HG03097 (cell line): ENCODE measurements at regions not wholly inside any gene's neighbourhood (a gene's known extent, or its start where the extent isn't known, plus 50 kb on each side); places are given as distances from the start of the nearest gene placed in this dataset.
"Not testable (repeated sequence)": the region's sequence is repeated elsewhere in the genome, so short reads cannot be mapped to it uniquely, and the experiment has no call there.

Source experiments
- ATAC-seq: cut with Tn5 transposase; IDR thresholded peaks from one replicate; pipeline ENCODE4 v1.9.1; 2021; ENCODE audit not compliant: unreplicated experiment, low FRiP score

DNA sequence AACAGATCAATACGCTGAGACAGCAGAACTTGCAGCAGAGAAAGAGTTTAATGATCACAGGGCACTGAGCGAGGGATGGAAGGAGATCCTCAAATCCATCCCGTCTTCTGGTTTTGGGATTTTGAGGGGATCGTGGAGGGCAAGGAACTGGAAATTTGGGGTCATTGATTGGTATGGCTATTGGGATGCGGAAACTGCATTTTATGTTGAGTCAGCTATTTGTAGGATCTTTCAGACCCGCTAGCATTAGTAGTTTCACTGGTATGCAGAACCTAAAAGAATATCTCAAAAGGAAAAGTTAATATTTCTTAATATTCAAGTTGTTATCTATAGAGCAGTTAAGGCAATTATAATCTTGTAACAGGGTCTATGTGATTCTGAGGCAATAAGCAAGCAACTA, 771.7 kb upstream of the CTNND2 start:
- no peak for ATAC-seq

DNA sequence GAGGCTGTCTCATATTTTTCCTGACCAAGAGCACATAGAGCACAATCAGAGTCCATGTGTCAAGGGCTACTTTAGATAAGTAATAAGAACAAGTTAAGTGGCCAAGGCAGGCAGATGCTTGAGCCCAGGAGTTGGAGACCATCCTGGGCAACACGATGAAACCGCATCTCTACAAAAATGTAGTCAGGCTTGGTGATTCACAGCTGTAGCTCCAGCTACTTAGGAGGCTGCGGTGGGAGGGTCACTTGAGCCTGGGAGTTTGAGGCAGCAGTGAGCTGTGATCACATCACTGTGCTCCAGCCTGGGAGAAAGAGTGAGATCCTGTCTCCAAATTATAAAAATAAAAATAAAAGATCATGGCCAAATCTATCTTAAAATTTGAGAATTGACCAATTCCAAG, 767.9 kb upstream of the CTNND2 start:
- ATAC-seq = no peak

DNA sequence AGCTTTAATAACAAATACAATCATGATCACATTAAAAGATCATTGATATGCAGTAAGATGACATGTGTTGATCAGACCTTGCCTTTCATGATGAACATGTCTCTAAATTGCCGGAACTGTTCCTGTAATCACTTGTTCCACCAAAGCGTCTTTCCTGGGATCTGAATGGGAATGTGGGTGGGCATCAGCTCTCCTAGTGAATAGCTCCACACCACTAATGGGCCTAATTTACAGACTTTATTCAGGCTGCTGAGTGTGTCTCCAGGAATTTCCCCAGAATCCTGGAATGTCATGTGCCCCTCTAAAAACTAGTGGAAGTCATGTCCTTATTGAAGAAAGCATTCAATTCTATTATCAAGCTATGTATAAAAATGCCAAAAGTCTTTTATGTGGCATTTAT, 765.1 kb upstream of the CTNND2 start:
- no peak for ATAC-seq

DNA sequence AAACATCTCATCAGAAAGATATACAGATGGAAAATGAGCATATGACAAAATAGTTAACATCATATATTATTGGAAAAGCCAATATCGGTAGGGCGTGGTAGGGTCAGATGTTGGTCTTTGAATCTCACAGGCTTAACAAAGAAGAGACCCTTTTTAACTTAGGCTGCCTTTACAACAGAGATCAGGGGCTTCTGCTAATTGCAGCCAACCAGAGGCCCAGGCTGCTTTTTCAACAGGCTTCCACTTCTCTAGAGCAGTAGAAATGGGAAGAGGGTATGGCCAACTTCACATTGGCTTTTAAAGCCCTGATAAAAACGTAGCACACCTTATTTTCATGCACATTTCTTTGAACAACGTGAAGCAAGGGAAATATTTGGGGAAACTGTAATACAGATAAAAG, 764.3 kb upstream of the CTNND2 start:
- no peak for ATAC-seq

DNA sequence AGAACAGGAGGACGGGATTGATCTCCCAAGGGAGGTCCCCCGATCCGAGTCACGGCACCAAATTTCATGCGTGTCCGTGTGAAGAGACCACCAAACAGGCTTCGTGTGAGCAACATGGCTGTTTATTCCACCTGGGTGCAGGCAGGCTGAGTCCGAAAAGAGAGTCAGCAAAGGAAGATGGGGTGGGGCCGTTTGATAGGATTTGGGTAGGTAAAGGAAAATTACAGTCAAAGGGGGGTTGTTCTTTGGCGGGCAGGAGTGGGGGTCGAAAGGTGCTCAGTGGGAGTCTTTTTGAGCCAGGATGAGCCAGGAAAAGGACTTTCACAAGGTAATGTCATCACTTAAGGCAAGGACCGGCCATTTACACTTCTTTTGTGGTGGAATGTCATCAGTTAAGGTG, 763.6 kb upstream of the CTNND2 start:
- not testable (repeated sequence) for ATAC-seq

DNA sequence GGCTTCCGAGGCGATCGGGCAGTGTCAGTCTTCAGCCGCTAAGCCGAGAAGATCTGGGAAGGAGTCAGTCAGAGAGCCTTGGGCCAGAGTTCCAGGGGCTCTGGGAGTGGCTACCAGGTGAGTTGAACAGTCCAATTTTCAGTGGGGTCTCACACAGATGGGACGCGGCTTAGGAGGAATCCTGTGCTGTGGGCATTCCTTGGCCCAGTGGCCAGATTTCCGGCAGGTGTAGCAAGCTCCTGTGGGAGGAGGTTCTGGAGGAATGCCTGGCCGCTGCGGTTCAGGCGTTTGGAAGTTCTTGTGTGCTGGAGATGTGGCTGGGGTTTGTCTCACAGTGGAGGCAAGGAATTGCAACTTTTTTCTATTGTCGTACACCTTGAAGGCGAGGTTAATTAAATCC, 761.5 kb upstream of the CTNND2 start:
- not testable (repeated sequence) for ATAC-seq

DNA sequence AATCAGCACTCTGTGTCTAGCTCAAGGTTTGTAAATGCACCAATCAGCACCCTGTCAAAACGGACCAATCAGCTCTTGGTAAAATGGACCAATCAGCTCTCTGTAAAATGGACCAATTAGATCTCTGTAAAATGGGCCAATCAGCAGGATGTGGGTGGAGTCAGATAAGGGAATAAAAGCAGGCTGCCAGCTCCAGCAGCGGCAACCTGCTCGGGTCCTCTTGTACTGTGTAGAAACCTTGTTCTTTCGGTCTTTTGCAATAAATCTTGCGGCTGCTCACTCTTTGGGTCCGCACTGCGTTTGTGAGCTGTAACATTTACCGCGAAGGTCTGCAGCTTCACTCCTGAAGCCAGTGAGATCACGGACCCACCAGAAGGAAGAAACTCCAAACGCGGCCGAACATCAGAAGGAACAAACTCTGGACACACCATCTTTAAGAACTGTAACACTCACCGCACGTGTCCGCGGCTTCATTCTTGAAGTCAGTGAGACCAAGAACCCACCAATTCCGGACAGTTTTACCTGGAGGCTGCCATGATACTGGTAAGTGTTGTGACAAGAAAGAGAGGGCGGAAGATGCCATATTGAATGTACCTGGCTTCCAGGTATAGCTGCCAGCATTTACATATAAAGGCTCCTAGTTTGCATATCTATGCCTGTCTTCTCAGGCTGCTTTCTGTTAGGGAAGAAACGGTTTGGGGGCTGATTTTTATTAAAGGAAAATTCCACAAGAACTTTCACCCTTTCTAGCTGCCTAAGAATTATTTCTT, 758.5 kb upstream of the CTNND2 start:
- no peak for ATAC-seq

DNA sequence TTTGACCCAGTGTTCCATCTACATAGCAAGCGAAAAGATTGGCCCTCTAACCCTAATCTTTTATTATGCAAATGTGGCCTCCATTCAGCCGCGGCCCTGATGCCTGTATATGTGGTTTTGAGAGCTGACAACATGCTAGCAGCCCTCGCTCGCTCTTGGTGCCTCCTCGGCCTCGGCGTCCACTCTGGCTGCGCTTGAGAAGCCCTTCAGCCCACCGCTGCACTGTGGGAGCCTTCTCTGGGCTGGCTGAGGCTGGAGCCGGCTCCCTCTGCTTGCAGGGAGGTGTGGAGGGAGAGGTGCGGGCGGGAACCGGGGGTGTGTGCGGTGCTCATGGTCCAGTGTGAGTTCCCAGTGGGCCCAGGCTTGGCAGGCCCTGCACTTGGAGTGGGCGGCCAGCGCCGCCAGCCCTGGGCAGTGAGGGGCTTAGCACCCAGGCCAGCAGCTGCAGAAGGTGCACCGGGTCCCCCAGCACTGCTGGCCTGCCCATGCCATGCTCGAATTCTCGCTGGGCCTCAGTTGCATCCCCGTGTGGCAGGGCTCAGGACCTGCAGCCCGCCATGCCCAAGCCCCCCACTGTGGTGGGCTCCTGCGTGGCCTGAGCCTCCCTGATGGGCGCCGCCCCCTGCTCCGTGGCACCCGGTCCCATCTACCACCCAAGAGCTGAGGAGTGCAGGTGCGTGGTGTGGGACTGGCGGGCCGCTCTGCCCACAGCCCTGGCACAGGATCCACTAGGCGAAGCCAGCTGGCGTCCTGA, 757.5 kb upstream of the CTNND2 start:
- no peak for ATAC-seq

DNA sequence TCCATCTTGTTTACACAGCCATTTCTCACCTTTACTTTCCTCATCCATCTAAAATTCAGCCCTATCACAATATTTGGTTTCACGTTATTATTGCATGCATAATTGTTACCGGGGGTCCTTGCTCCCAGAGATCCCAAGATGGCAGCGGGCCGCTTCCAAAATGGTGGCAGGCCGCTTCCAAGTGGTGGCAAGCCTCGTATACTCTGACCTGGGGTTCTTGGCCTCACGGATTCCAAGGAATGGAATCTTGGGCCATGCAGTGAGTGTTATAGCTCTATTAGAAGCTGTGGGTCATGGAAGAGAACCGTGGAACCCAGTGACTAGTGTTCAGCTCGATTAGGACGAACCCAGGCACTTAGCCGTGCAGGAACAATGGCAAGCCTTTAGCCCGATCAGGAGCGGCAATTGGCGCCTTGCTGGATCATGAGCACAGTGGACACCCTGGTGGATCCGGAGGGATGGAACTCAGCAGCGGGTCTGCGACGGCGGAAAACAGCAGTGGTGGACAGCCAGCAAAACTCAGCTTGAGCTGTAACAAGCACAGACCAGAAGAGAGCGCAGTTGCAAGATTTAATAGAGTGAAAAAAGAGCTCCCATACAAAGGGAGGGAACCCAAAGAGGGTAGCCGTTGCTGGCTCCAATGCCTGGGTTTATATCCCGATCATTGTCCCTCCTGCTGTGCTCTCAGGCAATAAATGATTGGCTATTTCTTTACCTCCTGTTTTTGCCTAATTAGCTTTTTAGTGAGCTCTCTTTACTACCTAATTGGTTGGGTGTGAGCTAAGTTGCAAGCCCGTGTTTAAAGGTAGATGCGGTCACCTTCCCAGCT, 756.2 kb upstream of the CTNND2 start:
- not testable (repeated sequence) for ATAC-seq

DNA sequence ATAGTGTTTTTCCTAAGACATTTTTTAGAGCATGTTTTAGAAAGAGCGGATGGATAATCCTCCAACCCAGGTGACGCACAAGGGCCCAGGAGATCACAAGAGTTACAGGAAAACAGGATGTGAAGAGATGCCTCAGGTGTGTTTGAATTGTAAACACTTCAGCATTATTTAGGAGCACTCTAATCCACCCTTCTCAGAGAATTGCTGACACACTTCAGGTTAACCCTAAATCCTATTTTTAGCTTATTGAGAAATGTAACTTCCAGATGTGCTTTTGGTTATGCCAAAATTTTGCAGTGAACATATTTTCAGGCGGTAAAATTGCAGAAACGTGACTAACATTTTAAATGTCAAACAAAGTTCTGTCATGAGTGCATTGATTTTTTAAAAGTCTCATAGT, 755.4 kb upstream of the CTNND2 start:
- ATAC-seq = no peak

DNA sequence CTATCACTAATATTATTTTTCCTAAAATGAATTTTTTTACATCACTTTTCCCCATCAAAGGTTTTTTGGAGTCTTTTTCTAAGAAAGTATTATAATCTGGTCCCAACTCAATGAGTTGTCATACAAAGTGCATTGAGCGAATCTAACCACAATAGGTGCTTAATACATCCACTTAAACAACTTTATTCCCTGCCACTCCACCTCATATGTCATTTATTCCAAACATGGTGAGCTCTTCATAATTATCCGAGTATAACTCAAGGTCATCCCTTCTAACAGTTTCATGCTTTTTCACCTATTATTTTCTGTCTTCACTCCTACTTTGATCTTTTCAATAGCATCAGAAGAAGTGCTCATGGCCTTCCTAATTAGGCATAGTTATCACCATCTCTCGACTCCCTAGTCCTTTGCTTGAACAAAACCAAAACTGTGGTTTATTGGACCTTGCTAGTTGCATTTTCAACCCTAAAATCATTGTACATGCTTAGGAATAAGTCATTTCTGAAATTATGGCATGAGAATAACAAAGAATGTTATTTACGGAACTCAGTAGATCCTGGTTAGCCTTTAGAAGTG, 754.7 kb upstream of the CTNND2 start:
- ATAC-seq = no peak

DNA sequence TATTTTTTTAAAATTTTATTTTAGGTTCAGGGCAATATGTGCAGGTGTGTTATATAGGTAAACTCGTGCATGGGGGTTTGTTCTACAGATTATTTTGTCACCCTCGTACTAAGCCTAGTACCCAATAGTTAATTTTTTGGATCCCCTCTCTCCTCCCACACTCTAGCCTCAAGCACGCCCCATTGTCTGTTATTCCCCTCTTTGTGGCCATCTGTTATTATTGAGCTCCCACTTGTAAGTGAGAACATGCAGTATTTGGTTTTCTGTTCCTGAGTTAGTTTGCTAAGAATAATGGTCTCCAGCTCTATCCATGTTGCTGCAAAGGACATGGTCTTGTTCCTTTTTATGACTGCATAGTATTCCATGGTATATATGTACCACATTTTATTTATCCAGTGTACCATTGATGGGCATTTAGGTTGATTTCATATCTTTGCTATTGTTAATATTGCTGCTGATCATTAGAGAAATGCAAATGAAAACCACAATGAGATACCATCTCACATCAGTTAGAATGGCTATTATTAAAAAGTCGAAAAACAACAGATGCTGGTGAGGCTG, 753.7 kb upstream of the CTNND2 start:
- ATAC-seq = not testable (repeated sequence)

DNA sequence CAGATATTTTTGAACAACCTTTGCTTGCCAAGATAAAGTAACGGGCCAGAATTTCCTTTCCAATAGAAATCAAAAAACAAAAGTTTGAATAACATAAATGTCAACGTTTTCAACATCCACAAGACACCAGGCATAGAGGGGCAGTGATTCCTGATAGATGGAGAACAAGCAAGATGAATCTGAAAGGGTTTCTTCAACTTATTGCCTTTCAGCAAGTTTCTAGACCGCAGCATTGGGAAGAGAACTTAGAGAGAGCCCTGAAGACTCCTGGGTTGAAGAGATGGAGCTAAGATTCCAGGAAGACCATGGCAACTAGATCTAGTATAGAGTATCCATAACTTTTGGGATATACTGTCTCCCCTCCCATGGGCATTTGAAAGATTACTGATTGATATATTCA, 751.4 kb upstream of the CTNND2 start:
- ATAC-seq = no peak

DNA sequence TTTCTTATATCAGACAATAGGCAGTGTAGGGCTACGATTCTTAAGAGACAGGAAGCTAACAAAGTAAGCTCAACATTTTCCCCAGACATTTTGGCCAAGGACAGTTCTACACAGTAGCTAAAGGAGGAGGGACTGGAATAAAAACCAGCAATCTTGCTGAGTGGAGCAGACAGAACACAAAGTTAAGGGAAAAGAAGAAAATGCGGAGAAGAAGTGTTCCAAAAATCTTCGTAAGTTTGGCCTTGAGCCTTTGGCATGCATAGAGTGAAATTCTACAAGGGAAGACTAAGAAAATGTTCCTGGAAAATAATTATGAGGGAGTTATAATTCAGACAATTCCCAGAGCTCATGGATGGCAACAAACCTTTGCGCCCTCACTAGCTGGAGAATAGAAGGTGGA, 748.0 kb upstream of the CTNND2 start:
- ATAC-seq = no peak

DNA sequence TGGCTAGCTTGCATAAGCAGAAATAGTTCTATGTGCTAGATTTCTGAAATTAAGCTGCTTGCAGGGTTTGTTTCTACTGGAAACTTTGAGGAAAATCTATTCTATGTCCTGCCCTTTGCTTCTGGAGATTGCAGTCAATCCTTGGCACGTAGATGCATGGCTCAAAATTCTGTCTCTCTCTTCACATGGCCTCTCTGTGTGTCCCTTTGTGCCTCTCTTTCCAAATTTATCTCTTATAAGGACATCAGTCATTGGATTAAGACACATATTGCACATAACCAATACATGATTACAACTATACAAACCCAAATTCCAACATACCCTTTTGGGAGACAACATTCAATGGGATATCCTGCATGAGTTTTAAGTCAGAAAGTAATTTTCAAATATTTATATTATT, 744.3 kb upstream of the CTNND2 start:
- no peak for ATAC-seq

DNA sequence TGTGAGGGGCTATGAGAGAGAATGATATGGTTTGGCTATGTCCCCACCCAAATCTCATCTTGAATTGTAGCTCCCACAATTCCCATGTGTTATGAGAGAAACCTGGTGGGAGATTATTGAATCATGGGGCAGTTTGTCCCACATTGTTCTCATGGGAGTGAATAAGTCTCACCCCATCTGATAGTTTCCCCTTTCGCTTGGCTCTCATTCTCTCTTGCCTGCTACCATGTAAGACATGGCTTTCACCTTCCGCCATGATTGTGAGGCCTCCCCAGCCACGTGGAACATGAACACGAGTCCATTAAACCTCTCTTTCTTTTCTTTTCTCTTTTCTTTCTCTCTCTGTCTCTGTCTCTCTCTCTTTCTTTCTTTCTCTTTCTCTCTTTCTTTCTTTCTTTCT, 743.4 kb upstream of the CTNND2 start:
- no peak for ATAC-seq

DNA sequence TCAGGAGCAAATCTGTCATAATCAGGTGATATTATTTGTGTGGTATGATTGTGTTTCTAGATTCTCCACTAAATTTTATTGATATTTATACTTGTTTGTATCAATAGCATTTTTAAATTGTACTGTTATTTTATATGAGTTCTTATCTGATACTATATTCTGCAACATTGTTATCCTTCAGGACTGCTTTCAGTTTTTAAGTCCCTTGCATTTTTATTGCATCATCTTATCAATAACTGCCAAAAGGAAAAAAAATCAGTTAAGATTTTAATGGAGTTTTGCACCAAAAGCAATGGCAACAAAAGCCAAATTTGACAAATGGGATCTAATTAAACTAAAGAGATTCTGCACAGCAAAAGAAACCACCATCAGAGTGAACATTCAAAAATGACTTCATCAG, 741.3 kb upstream of the CTNND2 start:
- ATAC-seq = no peak

DNA sequence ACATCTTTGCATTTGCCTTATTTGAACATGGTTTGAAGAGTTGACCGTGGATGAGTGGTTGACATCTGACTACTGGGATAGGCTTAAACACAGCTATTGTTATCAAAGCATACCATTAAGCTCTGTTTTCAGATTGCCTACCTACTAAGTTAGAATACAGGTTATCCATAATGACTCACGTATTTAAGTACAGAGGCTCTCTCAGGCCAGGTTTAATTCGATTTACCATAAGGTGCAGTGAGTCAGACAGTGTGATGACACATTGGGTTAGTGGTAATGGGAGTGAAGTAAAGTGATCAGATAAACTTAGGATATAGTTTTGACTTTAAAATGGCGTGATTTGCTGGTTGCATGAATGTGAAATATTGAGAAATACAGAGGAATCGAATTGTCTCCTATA, 732.0 kb upstream of the CTNND2 start:
- no peak for ATAC-seq

DNA sequence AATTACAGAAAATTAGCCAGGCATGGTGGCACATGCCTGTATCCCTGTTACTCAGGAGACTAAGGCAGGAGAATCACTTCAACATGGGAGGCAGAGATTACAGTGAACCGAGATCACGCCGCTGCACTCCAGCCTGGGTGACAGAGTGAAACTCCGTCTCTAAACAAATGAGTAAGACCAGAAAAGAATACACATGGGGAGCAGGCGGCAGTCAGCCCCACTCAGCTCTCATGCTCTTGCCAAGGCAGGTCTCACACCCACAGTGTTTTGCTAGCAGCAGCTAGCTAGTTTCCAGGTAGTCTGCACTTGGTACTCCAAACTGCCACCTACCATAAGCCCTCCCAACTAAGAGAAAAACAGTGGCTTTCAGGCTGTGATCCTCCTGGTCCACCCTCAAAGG, 722.3 kb upstream of the CTNND2 start:
- ATAC-seq = no peak

DNA sequence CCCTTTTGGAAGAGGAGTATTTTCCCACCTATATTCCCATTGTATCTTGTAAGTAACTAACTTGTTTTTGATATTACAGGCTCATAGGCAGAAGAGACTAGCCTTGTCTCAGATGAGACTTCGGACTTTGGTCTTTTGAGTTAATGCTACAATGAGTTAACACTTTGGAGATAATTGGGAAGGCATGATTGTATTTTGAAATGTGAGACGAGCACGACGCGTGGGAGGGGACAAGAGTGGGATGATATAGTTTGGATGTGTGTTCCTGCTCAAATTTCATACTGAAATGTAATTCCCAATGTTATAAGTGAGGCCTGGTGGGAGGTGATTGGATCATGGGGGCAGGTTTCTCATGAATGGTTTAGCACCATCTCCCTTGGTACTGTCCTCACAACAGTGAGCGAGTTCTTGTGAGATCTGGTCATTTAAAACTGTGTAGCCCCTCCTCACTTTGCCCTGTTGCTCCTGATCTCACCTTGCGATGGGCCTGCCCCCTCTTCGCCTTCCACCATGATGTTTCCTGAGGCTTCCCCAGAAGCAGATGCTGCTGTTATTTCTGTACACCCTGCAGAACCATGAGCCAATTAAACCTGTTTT, 721.5 kb upstream of the CTNND2 start:
- no peak for ATAC-seq
